DMS153 (cell line): ENCODE measurements at regions not wholly inside any gene's neighbourhood (a gene's known extent, or its start where the extent isn't known, plus 50 kb on each side); places are given as distances from the start of the nearest gene placed in this dataset.
"Not testable (repeated sequence)": the region's sequence is repeated elsewhere in the genome, so short reads cannot be mapped to it uniquely, and the experiment has no call there.

ENCODE experiments used
- DNase-seq: peaks from one replicate; lab custom pipeline; 2025; lab: John Stamatoyannopoulos, UW

- DNase-seq, result no peak
These were observed 175.1 kb upstream of the SLC38A2 start for GRCh38 chr12:46547421-46548354.

DNA sequence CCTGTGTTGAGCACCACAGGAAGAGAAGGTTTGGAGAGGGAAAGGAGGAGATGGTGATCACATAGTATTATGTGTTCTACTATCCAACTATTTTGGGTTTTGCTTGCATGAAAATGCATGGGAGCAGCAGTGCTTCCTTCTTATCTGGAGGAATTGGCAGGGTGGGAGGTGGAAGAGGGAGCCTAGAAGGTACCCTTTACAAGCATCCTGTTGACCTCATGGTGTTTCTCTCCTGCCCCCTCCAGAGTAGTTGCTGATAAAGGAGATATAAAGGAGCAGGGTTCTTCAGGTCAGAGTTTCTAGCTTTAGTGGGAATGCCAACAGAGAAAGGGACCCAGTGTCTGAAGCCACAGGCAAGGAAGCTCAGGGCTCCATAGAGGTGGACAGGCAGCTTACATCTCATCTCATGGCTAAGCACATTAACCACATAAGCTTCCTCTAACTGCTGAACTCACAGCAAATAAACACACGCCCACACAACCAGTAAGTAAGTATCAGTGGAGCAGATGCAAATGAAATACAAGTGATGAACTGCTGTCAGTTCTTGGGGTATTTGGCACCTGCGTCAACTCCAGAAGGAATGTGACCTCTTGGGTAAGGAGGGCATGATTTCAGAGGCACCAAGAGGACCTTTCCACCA lies 174.2 kb upstream of the SLC38A2 start:
- no peak for DNase-seq

GRCh38 chr12:46543378-46543795 lies 170.8 kb upstream of the SLC38A2 start:
- DNase-seq, result not testable (repeated sequence)

- no peak for DNase-seq
These were observed 166.4 kb upstream of the SLC38A2 start for GRCh38 chr12:46538976-46539375.

DNA sequence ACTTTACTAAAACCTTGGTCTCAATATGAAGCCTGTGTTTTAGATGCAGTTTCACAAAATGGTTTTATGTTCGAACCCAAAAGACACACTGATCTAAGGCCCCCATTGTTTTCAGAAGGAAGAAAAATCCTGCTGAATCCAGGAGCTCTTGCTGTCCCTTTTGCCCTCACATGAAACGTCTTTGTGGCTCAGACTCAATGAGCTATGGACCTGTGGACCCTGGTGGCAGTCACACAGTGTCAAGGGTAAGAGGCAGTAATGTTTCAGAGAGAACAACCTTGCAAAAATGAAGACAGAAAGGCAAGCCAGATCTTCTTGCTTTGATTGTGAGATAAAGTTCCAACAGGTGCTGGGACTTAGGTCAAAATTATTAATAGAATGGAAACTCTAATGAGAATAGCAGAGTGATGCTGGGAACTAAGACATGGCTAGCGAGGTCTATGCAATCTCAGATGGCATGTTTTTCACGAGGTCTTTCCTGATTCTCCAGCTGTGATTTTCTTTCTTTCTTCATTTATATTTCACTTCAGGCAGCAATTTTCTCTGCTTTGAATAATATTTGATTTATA lies 164.9 kb upstream of the SLC38A2 start:
- no peak for DNase-seq

DNA sequence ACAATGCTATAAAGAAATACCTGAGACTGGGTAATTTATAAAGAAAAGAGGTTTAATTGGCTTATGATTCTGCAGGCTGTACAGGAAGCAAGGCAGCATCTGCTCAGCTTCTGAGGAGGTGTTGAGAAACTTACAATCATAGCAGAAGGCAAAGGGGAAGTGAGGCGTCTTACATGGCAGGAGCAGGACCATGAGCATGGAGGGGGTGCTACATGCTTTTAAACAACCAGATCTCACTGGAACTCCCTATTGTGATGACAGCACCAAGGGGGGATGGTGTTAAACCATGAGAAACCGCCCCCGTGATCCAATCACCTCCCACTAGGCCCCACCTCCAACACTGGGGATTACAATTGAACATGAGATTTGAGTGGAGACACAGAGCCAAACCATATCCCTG lies 163.7 kb upstream of the SLC38A2 start:
- not testable (repeated sequence) for DNase-seq

DNA sequence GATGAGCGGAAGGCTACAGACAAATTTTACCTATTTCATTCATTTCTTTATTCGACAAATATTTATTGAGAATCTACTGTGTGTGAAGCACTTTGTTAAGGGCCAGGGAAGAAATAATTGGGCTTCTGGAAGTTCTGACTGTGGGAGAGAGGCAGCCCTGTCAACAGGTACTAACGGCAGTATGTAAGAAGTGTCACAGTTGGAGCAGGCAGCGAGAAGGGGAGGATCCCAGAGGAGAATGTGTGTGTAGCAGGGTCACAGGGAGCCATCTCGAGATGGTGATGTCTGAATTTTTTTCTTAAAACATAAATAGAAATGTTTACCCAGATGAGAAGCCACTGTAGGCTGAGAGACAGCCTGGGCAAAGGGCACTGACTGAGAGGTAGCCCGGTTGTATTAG lies 163.3 kb upstream of the SLC38A2 start:
- no peak for DNase-seq

DNA sequence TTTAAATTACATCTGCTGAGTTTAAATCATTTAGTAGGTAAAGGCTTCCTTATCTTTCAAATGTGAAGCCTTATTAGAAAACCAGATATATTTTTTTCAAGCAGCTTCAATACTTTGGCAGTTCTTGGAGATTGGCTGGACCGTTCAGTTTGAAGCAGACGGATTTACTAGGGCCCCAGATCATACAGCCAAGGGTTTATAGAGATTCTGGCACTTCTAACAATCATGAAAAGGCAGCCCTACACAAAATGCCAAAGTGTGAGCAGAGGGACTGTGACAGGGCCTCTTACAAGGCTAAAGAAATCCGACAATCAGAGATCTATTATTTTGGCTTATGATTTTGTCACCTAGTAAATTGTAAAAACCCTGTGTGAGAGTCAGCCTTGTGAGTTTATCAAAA lies 162.8 kb upstream of the SLC38A2 start:
- DNase-seq, result no peak

DNA sequence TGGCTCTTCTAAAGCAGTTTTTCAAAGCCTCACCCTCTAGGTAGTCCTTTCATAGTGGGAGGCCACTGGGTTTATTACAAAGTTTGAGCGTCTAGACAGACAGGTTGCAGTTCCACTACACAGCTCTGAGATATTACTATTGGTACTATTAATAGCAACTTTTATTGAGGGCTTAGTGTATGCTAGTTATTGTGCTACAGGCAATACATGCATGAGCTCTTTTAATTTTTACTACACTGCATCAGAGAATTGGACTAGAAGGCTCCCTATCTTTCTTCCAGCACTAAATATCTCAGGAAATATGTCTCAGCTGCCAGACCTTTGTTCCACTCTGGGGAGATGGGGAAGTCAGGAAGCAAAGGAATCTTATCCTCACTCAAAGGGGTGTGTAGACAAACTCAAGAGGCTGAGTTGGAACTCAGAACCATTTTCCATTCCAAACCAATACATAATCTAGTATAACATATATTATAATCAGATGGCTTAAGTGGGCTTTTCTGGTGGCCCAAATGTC lies 161.8 kb upstream of the SLC38A2 start:
- no peak for DNase-seq

GRCh38 chr12:46533723-46534122 lies 161.2 kb upstream of the SLC38A2 start:
- no peak for DNase-seq

GRCh38 chr12:46531804-46532203 lies 159.2 kb upstream of the SLC38A2 start:
- no peak for DNase-seq

DNA sequence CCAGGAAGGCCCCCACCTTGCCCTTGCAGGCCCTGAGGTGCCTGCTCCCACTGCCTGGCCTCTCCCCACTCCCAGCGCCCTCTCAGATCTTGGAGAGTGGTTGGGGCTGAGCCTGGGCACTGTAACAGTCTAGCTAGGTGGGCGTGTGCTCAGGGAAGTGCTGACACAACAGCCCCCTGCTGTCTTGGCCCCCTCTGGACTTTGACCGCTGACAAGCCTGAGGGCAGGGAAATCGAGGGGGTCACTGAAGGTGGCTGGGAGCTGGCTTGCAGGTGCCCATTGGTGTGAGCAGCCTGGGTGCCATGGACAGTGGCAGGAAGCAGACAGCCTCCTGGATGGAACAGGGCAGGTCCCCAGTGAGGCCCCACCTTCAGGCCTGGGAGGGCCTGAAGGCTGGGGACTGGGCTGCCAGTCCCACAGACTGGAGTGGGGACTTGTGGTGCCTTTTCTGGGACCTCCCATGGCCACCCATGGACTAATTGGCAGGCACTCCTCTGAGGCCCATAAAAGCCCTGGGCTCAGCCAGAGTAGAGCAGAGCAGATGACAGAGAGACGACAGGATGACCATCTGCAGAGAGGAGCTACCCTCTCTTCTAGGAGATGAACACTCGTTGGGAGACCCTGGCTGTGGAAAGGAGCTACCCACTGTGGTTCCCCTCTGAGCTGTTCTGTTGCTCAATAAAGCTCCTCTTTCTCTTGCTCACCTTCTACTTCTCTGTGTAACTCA lies 158.6 kb upstream of the SLC38A2 start:
- DNase-seq, result no peak

DNA sequence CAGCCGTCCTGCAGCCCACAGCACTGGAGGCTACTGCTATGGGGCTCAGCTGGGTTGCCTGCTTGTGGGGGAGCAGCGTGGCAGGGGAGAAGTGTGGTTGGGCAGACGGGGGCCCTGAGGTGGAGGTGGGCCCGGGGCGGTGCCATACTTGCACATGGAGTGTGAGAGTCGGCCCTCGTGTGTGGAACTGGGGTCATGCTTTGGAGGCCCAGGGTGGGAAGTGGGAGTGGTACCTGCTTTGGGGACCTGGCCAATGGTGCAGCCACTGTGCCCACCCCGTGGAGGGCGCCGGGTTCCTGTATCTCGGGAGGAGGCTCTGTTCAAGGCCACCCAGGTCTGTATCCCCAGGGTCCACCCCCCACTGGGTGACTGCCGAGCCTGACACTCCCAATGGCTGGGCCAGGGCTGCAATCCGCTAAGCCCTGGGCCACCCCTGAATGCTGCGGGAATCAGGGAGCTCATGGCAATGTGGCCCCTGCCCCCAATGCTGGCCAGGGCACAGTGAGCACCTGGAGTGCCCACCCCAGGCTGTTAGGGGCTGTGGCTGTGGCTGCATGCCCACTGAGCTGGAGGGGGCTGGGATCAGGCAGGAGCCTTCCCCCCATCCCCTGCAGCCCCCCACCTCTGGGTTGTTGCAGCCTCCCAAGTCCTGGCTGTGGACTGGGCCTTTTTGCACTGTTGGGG lies 157.9 kb upstream of the SLC38A2 start:
- no peak for DNase-seq

DNA sequence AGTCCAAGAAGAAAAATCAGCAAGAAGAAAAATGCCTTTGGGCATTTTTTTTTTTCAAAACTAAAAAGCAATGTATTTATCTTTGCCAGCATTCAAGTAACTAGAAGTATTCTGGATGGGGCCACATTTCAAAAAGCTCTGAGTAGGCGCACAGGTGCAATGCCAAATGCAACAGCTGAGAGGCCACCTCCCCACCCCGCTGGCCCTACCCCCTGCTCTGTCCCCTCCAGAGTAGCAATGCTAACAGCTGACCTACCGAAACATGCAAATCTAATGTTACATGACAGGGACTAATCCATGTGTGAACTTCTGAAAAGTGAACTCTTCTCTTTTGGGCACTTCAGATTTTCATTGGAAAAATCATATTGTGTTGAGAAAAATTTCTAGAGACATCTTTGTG lies 153.7 kb upstream of the SLC38A2 start:
- no peak for DNase-seq

GRCh38 chr12:46524778-46525177 lies 152.2 kb upstream of the SLC38A2 start:
- DNase-seq, result no peak

DNA sequence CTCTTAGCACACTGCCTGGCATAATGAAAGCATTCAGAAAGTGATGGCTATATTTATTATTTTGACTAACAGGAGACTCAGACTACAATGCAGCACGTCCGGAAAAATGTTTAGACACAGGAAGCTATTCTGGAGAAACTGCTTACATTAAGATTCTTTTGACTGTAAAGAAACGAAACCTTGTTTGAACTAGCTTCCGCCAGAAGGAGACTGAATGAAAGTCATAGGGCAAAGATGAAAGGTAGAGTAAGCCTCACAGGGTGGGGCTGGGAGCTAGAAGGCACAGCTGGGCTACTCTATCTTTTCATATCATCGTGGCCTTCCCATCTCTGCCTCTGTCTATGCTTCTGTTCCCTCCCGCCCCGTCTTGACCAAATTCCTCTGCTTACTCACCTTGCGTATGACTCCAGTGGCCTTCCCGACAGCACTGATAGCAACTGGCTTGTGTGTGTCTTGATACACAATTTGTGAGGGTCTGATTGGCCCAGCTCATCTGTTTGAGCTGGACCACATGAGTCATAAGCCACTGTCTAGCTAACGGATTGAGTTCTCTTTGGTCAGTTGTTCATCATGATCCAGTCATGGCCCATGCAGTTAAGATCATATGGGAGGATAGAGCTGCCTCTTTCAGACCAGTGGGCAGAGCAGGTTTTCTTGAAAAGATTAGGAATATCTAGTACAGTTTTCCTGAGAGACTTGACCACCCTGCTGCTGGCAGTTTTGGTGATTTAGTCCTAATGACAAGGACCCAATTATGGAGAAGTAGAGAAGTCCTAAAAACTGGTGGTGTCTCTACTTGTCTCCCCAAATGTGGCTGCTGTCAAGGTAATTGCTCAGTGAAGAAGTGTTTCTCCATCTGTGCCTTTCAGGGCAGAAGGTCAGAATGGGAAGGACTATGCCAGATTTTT lies 151.5 kb upstream of the SLC38A2 start:
- DNase-seq, result no peak

DNA sequence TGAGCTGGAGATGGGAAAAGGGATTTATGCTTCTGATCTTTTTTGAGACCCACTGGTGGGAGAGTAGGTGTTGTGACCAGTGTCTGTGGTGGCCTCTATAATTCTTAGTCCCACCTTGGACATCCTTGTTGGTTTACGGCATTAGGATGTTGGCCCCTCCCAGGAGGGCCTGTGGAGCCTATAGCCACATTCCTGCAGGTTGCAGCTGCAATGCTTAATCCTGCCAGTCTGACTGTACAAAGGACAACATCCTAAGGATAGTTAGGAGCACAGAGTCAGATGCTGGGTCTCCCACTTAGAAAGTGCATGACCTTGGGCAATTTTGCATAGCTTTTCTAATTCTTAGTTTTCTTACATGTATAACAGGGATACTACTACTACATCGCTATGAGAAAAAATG lies 150.9 kb upstream of the SLC38A2 start:
- no peak for DNase-seq

GRCh38 chr12:46522071-46522470 lies 149.5 kb upstream of the SLC38A2 start:
- no peak for DNase-seq

GRCh38 chr12:46521145-46521544 lies 148.6 kb upstream of the SLC38A2 start:
- DNase-seq, result no peak

GRCh38 chr12:46519407-46519806 lies 146.8 kb upstream of the SLC38A2 start:
- no peak for DNase-seq

DNA sequence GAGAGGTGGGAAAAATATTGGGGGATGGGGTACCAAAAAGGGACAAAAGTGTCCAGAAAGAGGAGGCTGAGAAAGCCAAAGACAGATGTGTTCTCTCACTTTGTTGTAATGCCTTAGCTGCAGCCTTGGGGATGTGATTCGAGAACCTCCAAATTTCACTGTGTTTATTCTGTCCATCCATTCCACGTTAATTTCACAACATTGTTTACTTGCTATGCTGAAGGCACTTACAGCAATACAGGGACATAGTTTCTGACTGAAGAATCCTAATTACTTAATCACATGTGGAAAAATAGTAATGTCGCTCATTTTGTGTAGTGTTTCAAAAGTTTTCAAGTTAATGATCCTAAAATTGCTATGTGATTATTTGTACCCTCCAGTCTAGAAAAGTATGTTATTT lies 146.2 kb upstream of the SLC38A2 start:
- DNase-seq, result no peak
